WTC11 (cell line): ENCODE measurements at regions not wholly inside any gene's neighbourhood (a gene's known extent, or its start where the extent isn't known, plus 50 kb on each side); places are given as distances from the start of the nearest gene placed in this dataset.

Experiments
- ATAC-seq: fragments of 200-7000 bp; cut with Tn5 transposase; 2 replicates; pipeline ENCODE4 v1.10.0; 2021; ENCODE audit warnings: mild to moderate bottlenecking, moderate library complexity
- CTCF ChIA-PET: fragments of 300-600 bp; sonication (Branson Sonifier 250); formaldehyde crosslinking; loops from one replicate; lab custom pipeline; 2021; ENCODE audit warnings: antibody characterized with exemption; lab: Charles Lee
- POLR2A ChIA-PET: fragments of 350-600 bp; sonication (Branson Sonifier 250); formaldehyde crosslinking; loops from one replicate; lab custom pipeline; 2021; ENCODE audit warnings: antibody characterized with exemption; lab: Charles Lee
- DNase-seq: peaks from one replicate; pipeline ENCODE4 v3.0.0; 2021; ENCODE audit warnings: low spot score
- H3K27ac Mint-ChIP-seq: 2 replicates; pipeline ENCODE4 v1.8.0; 2021; ENCODE audit warnings: mixed read lengths
- H3K27me3 Mint-ChIP-seq: 2 replicates; pipeline ENCODE4 v1.8.0; 2021; ENCODE audit warnings: low read depth, mild to moderate bottlenecking, moderate library complexity, mixed read lengths
- H3K36me3 Mint-ChIP-seq: 2 replicates; pipeline ENCODE4 v1.8.0; 2021; ENCODE audit warnings: mixed read lengths
- H3K4me1 Mint-ChIP-seq: 2 replicates; pipeline ENCODE4 v1.8.0; 2022; ENCODE audit warnings: mixed read lengths
- H3K4me3 Mint-ChIP-seq: 2 replicates; pipeline ENCODE4 v1.8.0; 2021; ENCODE audit warnings: mild to moderate bottlenecking, moderate library complexity, mixed read lengths
- H3K9me3 Mint-ChIP-seq: 2 replicates; pipeline ENCODE4 v1.8.0; 2021; ENCODE audit warnings: mixed read lengths
- FOXP1 ChIP-seq: sonication (generic); formaldehyde crosslinking; IDR thresholded peaks from 2 replicates; pipeline ENCODE4 v1.8.0; 2022; ENCODE audit warnings: missing genetic modification reagents, mild to moderate bottlenecking, moderate library complexity, borderline replicate concordance
- GABPB1 ChIP-seq: sonication (generic); formaldehyde crosslinking; IDR thresholded peaks from 2 replicates; pipeline ENCODE4 v1.8.1; 2023; ENCODE audit warnings: mild to moderate bottlenecking, missing genetic modification reagents
- MXD4 ChIP-seq: fragments of 250-450 bp; sonication (Bioruptor Pico); IDR thresholded peaks from 2 replicates; pipeline ENCODE4 v1.8.0; 2021; ENCODE audit warnings: mild to moderate bottlenecking, moderate library complexity, borderline replicate concordance
- PRRX2 ChIP-seq: fragments of 250-450 bp; sonication (Bioruptor Pico); IDR thresholded peaks from 2 replicates; pipeline ENCODE4 v1.8.0; 2021; ENCODE audit warnings: mild to moderate bottlenecking
- RORB ChIP-seq: fragments of 250-450 bp; sonication (Bioruptor Pico); IDR thresholded peaks from 2 replicates; pipeline ENCODE4 v1.9.0; 2021; ENCODE audit warnings: mild to moderate bottlenecking
- ZNF232 ChIP-seq: sonication (generic); formaldehyde crosslinking; IDR thresholded peaks from 2 replicates; pipeline ENCODE4 v1.8.0; 2022; ENCODE audit warnings: mild to moderate bottlenecking, missing genetic modification reagents
- ZNF396 ChIP-seq: fragments of 250-450 bp; sonication (Bioruptor Pico); IDR thresholded peaks from 2 replicates; pipeline ENCODE4 v1.8.0; 2021; ENCODE audit warnings: mild to moderate bottlenecking, moderate library complexity, borderline replicate concordance
- TF ChIP-seq, protein P1 (sequence below): fragments of 250-450 bp; sonication (Bioruptor Pico); IDR thresholded peaks from 2 replicates; pipeline ENCODE4 v1.9.0; 2021; ENCODE audit warnings: moderate library complexity, mild to moderate bottlenecking, inconsistent platforms, borderline replicate concordance
- TF ChIP-seq, protein P2 (sequence below): sonication (generic); formaldehyde crosslinking; IDR thresholded peaks from 2 replicates; pipeline ENCODE4 v1.8.0; 2023; ENCODE audit warnings: missing genetic modification reagents, mild to moderate bottlenecking, borderline replicate concordance
- TF ChIP-seq, protein P3 (sequence below): fragments of 250-450 bp; sonication (Bioruptor Pico); IDR thresholded peaks from 2 replicates; pipeline ENCODE4 v1.9.0; 2021; ENCODE audit warnings: mild to moderate bottlenecking
- TF ChIP-seq, protein P4 (sequence below): fragments of 200-600 bp; IDR thresholded peaks from 2 replicates; pipeline ENCODE4 v1.8.0; 2022; ENCODE audit warnings: antibody characterized with exemption
- TF ChIP-seq, protein P5 (sequence below): sonication (generic); formaldehyde crosslinking; IDR thresholded peaks from 2 replicates; pipeline ENCODE4 v1.8.1; 2022; ENCODE audit warnings: mild to moderate bottlenecking, missing genetic modification reagents, moderate library complexity, borderline replicate concordance
- TF ChIP-seq, protein P6 (sequence below): sonication (generic); formaldehyde crosslinking; IDR thresholded peaks from 2 replicates; pipeline ENCODE4 v1.8.0; 2022; ENCODE audit warnings: missing genetic modification reagents
- TF ChIP-seq, protein P7 (sequence below): fragments of 250-450 bp; sonication (Bioruptor Pico); IDR thresholded peaks from 2 replicates; pipeline ENCODE4 v1.8.0; 2021; ENCODE audit warnings: mild to moderate bottlenecking
- TF ChIP-seq, protein P8 (sequence below): fragments of 250-450 bp; sonication (Bioruptor Pico); IDR thresholded peaks from 2 replicates; pipeline ENCODE4 v1.9.0; 2021; ENCODE audit warnings: mild to moderate bottlenecking, borderline replicate concordance

DNA sequence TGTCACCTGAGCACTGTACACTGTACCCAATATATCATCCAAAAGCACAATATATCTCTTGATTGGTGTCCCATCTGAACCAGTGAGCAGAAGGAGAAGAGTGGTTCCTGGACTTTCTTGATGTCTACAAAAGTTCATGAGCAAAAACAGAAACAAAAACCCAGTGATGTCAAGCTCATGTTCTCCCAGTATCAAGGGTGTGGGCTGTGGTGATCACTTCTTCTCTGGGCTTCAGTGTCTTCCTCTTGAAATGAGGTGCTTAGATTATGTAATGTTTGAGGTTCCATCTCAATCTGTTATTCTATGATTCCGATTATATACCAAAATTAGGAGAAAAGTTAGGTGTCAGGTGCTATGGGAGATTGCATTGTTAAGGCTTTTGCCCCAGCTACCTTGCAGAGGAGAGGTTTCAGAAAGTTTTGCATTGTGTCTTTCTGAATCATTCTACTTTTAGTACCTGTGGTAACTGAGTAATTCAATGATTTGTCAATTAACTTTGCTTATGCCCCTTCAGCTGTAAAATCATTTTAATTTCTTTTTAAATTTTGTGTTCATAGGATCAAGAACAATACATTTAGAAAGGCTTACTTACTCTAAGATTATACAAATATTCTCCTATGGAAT, 122.0 kb upstream of the EOMES start:
- no peaks in the 10 kb centered on the region for H3K4me1 Mint-ChIP-seq
- no peak for DNase-seq
- H3K4me3 Mint-ChIP-seq = no peak overlapping the region
- POLR2A ChIA-PET = no interaction called here
- ATAC-seq = no peak
- CTCF ChIA-PET = no interaction called here
- 0 out of 2 replicates have a peak, but pooled peaks cover 3% of the 10 kb centered on the region for H3K9me3 Mint-ChIP-seq
- no peaks in the 10 kb centered on the region for H3K36me3 Mint-ChIP-seq
- H3K27ac Mint-ChIP-seq = no peak overlapping the region
- no peaks in the 10 kb centered on the region for H3K27me3 Mint-ChIP-seq
- no peak for TF ChIP-seq MXD4 (CRISPR knock-in tag)
- TF ChIP-seq, protein P1, sequence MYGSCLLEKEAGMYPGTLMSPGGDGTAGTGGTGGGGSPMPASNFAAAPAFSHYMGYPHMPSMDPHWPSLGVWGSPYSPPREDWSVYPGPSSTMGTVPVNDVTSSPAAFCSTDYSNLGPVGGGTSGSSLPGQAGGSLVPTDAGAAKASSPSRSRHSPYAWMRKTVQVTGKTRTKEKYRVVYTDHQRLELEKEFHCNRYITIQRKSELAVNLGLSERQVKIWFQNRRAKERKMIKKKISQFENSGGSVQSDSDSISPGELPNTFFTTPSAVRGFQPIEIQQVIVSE (CRISPR knock-in tag) = no peak
- no peak for TF ChIP-seq FOXP1 (CRISPR knock-in tag)
- TF ChIP-seq ZNF232 (CRISPR knock-in tag) = no peak
- TF ChIP-seq, protein P2, sequence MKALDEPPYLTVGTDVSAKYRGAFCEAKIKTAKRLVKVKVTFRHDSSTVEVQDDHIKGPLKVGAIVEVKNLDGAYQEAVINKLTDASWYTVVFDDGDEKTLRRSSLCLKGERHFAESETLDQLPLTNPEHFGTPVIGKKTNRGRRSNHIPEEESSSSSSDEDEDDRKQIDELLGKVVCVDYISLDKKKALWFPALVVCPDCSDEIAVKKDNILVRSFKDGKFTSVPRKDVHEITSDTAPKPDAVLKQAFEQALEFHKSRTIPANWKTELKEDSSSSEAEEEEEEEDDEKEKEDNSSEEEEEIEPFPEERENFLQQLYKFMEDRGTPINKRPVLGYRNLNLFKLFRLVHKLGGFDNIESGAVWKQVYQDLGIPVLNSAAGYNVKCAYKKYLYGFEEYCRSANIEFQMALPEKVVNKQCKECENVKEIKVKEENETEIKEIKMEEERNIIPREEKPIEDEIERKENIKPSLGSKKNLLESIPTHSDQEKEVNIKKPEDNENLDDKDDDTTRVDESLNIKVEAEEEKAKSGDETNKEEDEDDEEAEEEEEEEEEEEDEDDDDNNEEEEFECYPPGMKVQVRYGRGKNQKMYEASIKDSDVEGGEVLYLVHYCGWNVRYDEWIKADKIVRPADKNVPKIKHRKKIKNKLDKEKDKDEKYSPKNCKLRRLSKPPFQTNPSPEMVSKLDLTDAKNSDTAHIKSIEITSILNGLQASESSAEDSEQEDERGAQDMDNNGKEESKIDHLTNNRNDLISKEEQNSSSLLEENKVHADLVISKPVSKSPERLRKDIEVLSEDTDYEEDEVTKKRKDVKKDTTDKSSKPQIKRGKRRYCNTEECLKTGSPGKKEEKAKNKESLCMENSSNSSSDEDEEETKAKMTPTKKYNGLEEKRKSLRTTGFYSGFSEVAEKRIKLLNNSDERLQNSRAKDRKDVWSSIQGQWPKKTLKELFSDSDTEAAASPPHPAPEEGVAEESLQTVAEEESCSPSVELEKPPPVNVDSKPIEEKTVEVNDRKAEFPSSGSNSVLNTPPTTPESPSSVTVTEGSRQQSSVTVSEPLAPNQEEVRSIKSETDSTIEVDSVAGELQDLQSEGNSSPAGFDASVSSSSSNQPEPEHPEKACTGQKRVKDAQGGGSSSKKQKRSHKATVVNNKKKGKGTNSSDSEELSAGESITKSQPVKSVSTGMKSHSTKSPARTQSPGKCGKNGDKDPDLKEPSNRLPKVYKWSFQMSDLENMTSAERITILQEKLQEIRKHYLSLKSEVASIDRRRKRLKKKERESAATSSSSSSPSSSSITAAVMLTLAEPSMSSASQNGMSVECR (CRISPR knock-in tag) = no peak
- TF ChIP-seq RORB = no peak
- TF ChIP-seq GABPB1 (CRISPR knock-in tag) = no peak
- TF ChIP-seq, protein P3, sequence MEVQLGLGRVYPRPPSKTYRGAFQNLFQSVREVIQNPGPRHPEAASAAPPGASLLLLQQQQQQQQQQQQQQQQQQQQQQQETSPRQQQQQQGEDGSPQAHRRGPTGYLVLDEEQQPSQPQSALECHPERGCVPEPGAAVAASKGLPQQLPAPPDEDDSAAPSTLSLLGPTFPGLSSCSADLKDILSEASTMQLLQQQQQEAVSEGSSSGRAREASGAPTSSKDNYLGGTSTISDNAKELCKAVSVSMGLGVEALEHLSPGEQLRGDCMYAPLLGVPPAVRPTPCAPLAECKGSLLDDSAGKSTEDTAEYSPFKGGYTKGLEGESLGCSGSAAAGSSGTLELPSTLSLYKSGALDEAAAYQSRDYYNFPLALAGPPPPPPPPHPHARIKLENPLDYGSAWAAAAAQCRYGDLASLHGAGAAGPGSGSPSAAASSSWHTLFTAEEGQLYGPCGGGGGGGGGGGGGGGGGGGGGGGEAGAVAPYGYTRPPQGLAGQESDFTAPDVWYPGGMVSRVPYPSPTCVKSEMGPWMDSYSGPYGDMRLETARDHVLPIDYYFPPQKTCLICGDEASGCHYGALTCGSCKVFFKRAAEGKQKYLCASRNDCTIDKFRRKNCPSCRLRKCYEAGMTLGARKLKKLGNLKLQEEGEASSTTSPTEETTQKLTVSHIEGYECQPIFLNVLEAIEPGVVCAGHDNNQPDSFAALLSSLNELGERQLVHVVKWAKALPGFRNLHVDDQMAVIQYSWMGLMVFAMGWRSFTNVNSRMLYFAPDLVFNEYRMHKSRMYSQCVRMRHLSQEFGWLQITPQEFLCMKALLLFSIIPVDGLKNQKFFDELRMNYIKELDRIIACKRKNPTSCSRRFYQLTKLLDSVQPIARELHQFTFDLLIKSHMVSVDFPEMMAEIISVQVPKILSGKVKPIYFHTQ (CRISPR knock-in tag) = no peak
- no peak for TF ChIP-seq ZNF396
- TF ChIP-seq, protein P4, sequence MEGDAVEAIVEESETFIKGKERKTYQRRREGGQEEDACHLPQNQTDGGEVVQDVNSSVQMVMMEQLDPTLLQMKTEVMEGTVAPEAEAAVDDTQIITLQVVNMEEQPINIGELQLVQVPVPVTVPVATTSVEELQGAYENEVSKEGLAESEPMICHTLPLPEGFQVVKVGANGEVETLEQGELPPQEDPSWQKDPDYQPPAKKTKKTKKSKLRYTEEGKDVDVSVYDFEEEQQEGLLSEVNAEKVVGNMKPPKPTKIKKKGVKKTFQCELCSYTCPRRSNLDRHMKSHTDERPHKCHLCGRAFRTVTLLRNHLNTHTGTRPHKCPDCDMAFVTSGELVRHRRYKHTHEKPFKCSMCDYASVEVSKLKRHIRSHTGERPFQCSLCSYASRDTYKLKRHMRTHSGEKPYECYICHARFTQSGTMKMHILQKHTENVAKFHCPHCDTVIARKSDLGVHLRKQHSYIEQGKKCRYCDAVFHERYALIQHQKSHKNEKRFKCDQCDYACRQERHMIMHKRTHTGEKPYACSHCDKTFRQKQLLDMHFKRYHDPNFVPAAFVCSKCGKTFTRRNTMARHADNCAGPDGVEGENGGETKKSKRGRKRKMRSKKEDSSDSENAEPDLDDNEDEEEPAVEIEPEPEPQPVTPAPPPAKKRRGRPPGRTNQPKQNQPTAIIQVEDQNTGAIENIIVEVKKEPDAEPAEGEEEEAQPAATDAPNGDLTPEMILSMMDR = no peak
- TF ChIP-seq, protein P5, sequence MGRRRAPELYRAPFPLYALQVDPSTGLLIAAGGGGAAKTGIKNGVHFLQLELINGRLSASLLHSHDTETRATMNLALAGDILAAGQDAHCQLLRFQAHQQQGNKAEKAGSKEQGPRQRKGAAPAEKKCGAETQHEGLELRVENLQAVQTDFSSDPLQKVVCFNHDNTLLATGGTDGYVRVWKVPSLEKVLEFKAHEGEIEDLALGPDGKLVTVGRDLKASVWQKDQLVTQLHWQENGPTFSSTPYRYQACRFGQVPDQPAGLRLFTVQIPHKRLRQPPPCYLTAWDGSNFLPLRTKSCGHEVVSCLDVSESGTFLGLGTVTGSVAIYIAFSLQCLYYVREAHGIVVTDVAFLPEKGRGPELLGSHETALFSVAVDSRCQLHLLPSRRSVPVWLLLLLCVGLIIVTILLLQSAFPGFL (CRISPR knock-in tag) = no peak
- TF ChIP-seq, protein P6, sequence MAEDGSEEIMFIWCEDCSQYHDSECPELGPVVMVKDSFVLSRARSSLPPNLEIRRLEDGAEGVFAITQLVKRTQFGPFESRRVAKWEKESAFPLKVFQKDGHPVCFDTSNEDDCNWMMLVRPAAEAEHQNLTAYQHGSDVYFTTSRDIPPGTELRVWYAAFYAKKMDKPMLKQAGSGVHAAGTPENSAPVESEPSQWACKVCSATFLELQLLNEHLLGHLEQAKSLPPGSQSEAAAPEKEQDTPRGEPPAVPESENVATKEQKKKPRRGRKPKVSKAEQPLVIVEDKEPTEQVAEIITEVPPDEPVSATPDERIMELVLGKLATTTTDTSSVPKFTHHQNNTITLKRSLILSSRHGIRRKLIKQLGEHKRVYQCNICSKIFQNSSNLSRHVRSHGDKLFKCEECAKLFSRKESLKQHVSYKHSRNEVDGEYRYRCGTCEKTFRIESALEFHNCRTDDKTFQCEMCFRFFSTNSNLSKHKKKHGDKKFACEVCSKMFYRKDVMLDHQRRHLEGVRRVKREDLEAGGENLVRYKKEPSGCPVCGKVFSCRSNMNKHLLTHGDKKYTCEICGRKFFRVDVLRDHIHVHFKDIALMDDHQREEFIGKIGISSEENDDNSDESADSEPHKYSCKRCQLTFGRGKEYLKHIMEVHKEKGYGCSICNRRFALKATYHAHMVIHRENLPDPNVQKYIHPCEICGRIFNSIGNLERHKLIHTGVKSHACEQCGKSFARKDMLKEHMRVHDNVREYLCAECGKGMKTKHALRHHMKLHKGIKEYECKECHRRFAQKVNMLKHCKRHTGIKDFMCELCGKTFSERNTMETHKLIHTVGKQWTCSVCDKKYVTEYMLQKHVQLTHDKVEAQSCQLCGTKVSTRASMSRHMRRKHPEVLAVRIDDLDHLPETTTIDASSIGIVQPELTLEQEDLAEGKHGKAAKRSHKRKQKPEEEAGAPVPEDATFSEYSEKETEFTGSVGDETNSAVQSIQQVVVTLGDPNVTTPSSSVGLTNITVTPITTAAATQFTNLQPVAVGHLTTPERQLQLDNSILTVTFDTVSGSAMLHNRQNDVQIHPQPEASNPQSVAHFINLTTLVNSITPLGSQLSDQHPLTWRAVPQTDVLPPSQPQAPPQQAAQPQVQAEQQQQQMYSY (CRISPR knock-in tag) = no peak
- no peak for TF ChIP-seq PRRX2 (CRISPR knock-in tag)
- TF ChIP-seq, protein P7, sequence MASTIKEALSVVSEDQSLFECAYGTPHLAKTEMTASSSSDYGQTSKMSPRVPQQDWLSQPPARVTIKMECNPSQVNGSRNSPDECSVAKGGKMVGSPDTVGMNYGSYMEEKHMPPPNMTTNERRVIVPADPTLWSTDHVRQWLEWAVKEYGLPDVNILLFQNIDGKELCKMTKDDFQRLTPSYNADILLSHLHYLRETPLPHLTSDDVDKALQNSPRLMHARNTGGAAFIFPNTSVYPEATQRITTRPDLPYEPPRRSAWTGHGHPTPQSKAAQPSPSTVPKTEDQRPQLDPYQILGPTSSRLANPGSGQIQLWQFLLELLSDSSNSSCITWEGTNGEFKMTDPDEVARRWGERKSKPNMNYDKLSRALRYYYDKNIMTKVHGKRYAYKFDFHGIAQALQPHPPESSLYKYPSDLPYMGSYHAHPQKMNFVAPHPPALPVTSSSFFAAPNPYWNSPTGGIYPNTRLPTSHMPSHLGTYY (CRISPR knock-in tag) = no peak
- TF ChIP-seq, protein P8, sequence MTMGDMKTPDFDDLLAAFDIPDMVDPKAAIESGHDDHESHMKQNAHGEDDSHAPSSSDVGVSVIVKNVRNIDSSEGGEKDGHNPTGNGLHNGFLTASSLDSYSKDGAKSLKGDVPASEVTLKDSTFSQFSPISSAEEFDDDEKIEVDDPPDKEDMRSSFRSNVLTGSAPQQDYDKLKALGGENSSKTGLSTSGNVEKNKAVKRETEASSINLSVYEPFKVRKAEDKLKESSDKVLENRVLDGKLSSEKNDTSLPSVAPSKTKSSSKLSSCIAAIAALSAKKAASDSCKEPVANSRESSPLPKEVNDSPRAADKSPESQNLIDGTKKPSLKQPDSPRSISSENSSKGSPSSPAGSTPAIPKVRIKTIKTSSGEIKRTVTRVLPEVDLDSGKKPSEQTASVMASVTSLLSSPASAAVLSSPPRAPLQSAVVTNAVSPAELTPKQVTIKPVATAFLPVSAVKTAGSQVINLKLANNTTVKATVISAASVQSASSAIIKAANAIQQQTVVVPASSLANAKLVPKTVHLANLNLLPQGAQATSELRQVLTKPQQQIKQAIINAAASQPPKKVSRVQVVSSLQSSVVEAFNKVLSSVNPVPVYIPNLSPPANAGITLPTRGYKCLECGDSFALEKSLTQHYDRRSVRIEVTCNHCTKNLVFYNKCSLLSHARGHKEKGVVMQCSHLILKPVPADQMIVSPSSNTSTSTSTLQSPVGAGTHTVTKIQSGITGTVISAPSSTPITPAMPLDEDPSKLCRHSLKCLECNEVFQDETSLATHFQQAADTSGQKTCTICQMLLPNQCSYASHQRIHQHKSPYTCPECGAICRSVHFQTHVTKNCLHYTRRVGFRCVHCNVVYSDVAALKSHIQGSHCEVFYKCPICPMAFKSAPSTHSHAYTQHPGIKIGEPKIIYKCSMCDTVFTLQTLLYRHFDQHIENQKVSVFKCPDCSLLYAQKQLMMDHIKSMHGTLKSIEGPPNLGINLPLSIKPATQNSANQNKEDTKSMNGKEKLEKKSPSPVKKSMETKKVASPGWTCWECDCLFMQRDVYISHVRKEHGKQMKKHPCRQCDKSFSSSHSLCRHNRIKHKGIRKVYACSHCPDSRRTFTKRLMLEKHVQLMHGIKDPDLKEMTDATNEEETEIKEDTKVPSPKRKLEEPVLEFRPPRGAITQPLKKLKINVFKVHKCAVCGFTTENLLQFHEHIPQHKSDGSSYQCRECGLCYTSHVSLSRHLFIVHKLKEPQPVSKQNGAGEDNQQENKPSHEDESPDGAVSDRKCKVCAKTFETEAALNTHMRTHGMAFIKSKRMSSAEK (CRISPR knock-in tag) = no peak
